Tibial nerve (tissue), 3 donors: ENCODE measurements at regions not wholly inside any gene's neighbourhood (a gene's known extent, or its start where the extent isn't known, plus 50 kb on each side); places are given as distances from the start of the nearest gene placed in this dataset.

Experiments used
- POLR2A ChIP-seq, 2 donors: fragments of 450-650 bp; IDR thresholded peaks; one replicate each; pipeline ENCODE4 v1.6.1; 2017; ENCODE audit warnings: antibody characterized with exemption in 2 of 2, mild to moderate bottlenecking in 2 of 2, moderate library complexity in 2 of 2
- TF ChIP-seq, protein P1 (sequence below), 5 experiments: fragments of 200-600 bp in 3 of 5; fragments of 450-650 bp in 2 of 5; sonication (generic) in 3 of 5; IDR thresholded peaks; one replicate each; pipeline ENCODE4 v1.5.1; 2016 to 2019; ENCODE audit warnings: antibody characterized with exemption in 5 of 5, mild to moderate bottlenecking in 3 of 5, moderate library complexity in 2 of 5

DNA sequence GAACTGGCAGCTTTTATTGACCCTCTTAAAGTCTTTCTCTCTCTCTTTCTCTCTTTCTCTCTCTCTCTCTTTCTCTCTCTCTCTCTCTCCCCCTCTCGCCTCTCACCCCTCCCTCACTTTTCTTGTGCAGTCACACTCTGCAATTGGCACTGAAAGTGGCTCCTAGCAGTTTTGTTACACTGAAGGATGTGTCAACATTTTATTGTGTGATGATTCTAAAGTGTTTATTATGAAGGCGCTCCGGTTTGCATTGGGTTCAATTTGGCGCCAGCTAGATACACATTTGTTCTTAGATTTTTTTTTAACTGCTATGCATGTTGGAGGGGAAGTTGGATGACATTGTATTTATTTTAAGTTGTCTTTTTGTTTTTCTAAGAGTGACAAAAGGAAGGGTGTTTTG is 64.0 kb upstream of the CHRM3 start:
- no peak for TF ChIP-seq POLR2A (IDR thresholded peaks at IDR 0.05)
- TF ChIP-seq, protein P1, sequence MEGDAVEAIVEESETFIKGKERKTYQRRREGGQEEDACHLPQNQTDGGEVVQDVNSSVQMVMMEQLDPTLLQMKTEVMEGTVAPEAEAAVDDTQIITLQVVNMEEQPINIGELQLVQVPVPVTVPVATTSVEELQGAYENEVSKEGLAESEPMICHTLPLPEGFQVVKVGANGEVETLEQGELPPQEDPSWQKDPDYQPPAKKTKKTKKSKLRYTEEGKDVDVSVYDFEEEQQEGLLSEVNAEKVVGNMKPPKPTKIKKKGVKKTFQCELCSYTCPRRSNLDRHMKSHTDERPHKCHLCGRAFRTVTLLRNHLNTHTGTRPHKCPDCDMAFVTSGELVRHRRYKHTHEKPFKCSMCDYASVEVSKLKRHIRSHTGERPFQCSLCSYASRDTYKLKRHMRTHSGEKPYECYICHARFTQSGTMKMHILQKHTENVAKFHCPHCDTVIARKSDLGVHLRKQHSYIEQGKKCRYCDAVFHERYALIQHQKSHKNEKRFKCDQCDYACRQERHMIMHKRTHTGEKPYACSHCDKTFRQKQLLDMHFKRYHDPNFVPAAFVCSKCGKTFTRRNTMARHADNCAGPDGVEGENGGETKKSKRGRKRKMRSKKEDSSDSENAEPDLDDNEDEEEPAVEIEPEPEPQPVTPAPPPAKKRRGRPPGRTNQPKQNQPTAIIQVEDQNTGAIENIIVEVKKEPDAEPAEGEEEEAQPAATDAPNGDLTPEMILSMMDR (IDR thresholded peaks at IDR 0.05): no peak
